Neural cell (in vitro differentiated cells): ENCODE measurements at regions not wholly inside any gene's neighbourhood (a gene's known extent, or its start where the extent isn't known, plus 50 kb on each side); places are given as distances from the start of the nearest gene placed in this dataset.

Source experiments
- H2AFZ ChIP-seq: fragments of 200-600, 300-800 bp; sonication (generic), shearing (Covaris generic); 2 replicates; pipeline ENCODE4 v1.6.0; 2014; ENCODE audit warnings: low read depth, mild to moderate bottlenecking, antibody characterized with exemption, low read length, moderate library complexity
- H3F3A ChIP-seq: fragments of 200-600 bp; shearing (Covaris generic); 2 replicates; pipeline ENCODE4 v1.6.1; 2016; ENCODE audit warnings: mild to moderate bottlenecking, moderate library complexity, mixed read lengths, antibody characterized with exemption, low read length; ENCODE audit not compliant: insufficient read depth, poor library complexity, severe bottlenecking
- H3K27ac ChIP-seq: fragments of 200-600, 300-800 bp; sonication (generic), shearing (Covaris generic); 2 replicates; pipeline ENCODE4 v1.5.1; 2014; ENCODE audit warnings: mild to moderate bottlenecking, low read length, moderate library complexity
- H3K27me3 ChIP-seq: fragments of 300-800, 200-600 bp; sonication (generic), shearing (Covaris generic); 2 replicates; pipeline ENCODE4 v1.6.0; 2014; ENCODE audit warnings: mild to moderate bottlenecking, low read depth, low read length, moderate library complexity; ENCODE audit not compliant: insufficient read depth
- H3K36me3 ChIP-seq: fragments of 300-800, 200-600 bp; sonication (generic), shearing (Covaris generic); 2 replicates; pipeline ENCODE4 v1.5.1; 2014; ENCODE audit warnings: mild to moderate bottlenecking, antibody characterized with exemption, low read length, moderate library complexity; ENCODE audit not compliant: insufficient read depth
- H3K4me2 ChIP-seq: fragments of 300-800, 200-600 bp; sonication (generic), shearing (Covaris generic); 2 replicates; pipeline ENCODE4 v1.6.0; 2014; ENCODE audit warnings: mild to moderate bottlenecking, low read length
- H3K4me3 ChIP-seq: fragments of 300-800, 200-600 bp; sonication (generic), shearing (Covaris generic); 2 replicates; pipeline ENCODE4 v1.5.1; 2014; ENCODE audit warnings: mild to moderate bottlenecking, low read length, moderate library complexity
- H3K79me2 ChIP-seq: fragments of 200-600 bp; shearing (Covaris generic); replicated peaks from 2 replicates; pipeline ENCODE4 v1.6.0; 2014; ENCODE audit warnings: mild to moderate bottlenecking, low read length, moderate library complexity; ENCODE audit not compliant: insufficient read depth
- H3K9ac ChIP-seq: fragments of 300-800, 200-600 bp; sonication (generic), shearing (Covaris generic); 2 replicates; pipeline ENCODE4 v1.6.1; 2016; ENCODE audit warnings: mild to moderate bottlenecking, low read length, mixed read lengths
- H3K9me2 ChIP-seq: fragments of 200-600 bp; shearing (Covaris generic); 2 replicates; pipeline ENCODE4 v1.6.1; 2016; ENCODE audit warnings: mild to moderate bottlenecking, low read length, mixed read lengths; ENCODE audit not compliant: insufficient read depth
- H3K9me3 ChIP-seq: fragments of 200-600, 300-800 bp; sonication (generic), shearing (Covaris generic); 2 replicates; pipeline ENCODE4 v1.6.1; 2016; ENCODE audit warnings: mild to moderate bottlenecking, mixed run types, low read length, moderate library complexity, mixed read lengths
- H4K20me1 ChIP-seq: fragments of 200-600 bp; shearing (Covaris generic); 2 replicates; pipeline ENCODE4 v1.6.1; 2016; ENCODE audit warnings: mild to moderate bottlenecking, mixed run types; ENCODE audit not compliant: insufficient read depth
- EP300 ChIP-seq: fragments of 450-650 bp; conservative IDR thresholded peaks from 2 replicates; pipeline ENCODE4 v1.6.1; 2014; ENCODE audit warnings: antibody characterized with exemption, mild to moderate bottlenecking, moderate library complexity; ENCODE audit not compliant: poor library complexity, severe bottlenecking
- EZH2 ChIP-seq: fragments of 200-600, 300-800 bp; shearing (Covaris generic), sonication (generic); IDR thresholded peaks from 2 replicates; pipeline ENCODE4 v1.6.1; 2014; ENCODE audit warnings: antibody characterized with exemption, low read length, borderline replicate concordance, mild to moderate bottlenecking; ENCODE audit not compliant: insufficient read depth, poor library complexity, severe bottlenecking
- MXI1 ChIP-seq: fragments of 450-650 bp; conservative IDR thresholded peaks from 2 replicates; pipeline ENCODE4 v1.6.1; 2014; ENCODE audit warnings: antibody characterized with exemption, mild to moderate bottlenecking; ENCODE audit not compliant: poor library complexity, severe bottlenecking
- POLR2AphosphoS5 ChIP-seq: IDR thresholded peaks from 2 replicates; pipeline ENCODE4 v1.6.1; 2012
- RAD21 ChIP-seq: fragments of 450-650 bp; conservative IDR thresholded peaks from 2 replicates; pipeline ENCODE4 v1.6.1; 2014; ENCODE audit warnings: antibody characterized with exemption, mild to moderate bottlenecking, moderate library complexity
- REST ChIP-seq: IDR thresholded peaks from 2 replicates; pipeline ENCODE4 v1.6.1; 2012; ENCODE audit warnings: borderline replicate concordance
- SMC3 ChIP-seq: fragments of 450-650 bp; conservative IDR thresholded peaks from 2 replicates; pipeline ENCODE4 v1.6.1; 2014; ENCODE audit warnings: antibody characterized with exemption, mild to moderate bottlenecking, moderate library complexity; ENCODE audit not compliant: poor library complexity
- TAF1 ChIP-seq: IDR thresholded peaks from 2 replicates; pipeline ENCODE4 v1.6.1; 2012; ENCODE audit warnings: low read depth
- TF ChIP-seq, protein P1 (sequence below): fragments of 450-650 bp; IDR thresholded peaks from 2 replicates; pipeline ENCODE4 v1.5.1; 2014; ENCODE audit warnings: antibody characterized with exemption, mild to moderate bottlenecking, moderate library complexity; ENCODE audit not compliant: poor library complexity, severe bottlenecking

GRCh38 chr14:38496092-38496491, 240.2 kb upstream of the CLEC14A start:
- H3K9me3 ChIP-seq: no peaks in the 10 kb centered on the region
- H3K4me2 ChIP-seq: no peak overlapping the region
- H3K9ac ChIP-seq: no peak overlapping the region
- TF ChIP-seq EZH2: no peak
- TF ChIP-seq MXI1: no peak
- H3K4me3 ChIP-seq: no peak overlapping the region
- H4K20me1 ChIP-seq: no peaks in the 10 kb centered on the region
- H3K79me2 ChIP-seq: no peaks in the 10 kb centered on the region
- no peak overlapping the region for H3K27ac ChIP-seq
- H3F3A ChIP-seq: no peaks in the 10 kb centered on the region
- no peaks in the 10 kb centered on the region for H3K36me3 ChIP-seq
- no peak overlapping the region for H2AFZ ChIP-seq
- H3K27me3 ChIP-seq: no peaks in the 10 kb centered on the region
- H3K9me2 ChIP-seq: no peaks in the 10 kb centered on the region

DNA sequence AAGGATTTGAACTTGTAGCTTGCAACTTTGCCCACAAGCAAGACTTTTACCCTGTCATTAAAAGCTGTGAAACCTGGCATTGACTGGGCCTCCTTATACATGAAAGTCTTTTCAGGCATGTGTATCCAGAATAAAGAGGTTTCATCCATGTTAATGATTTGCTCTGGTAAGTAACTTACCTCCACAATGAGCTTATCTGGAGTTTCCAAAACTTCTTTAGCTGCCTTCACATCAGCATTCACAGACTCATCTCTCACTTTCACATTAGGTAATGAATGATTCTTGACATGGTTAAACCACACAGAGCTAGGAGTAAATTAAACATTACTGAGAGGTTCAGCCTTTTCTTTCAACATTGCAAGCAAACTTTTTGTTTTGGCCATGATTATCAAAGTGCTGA, 234.4 kb upstream of the CLEC14A start:
- no peaks in the 10 kb centered on the region for H3K9me3 ChIP-seq
- no peaks in the 10 kb centered on the region for H3F3A ChIP-seq
- no peaks in the 10 kb centered on the region for H4K20me1 ChIP-seq
- TF ChIP-seq, protein P1, sequence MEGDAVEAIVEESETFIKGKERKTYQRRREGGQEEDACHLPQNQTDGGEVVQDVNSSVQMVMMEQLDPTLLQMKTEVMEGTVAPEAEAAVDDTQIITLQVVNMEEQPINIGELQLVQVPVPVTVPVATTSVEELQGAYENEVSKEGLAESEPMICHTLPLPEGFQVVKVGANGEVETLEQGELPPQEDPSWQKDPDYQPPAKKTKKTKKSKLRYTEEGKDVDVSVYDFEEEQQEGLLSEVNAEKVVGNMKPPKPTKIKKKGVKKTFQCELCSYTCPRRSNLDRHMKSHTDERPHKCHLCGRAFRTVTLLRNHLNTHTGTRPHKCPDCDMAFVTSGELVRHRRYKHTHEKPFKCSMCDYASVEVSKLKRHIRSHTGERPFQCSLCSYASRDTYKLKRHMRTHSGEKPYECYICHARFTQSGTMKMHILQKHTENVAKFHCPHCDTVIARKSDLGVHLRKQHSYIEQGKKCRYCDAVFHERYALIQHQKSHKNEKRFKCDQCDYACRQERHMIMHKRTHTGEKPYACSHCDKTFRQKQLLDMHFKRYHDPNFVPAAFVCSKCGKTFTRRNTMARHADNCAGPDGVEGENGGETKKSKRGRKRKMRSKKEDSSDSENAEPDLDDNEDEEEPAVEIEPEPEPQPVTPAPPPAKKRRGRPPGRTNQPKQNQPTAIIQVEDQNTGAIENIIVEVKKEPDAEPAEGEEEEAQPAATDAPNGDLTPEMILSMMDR: no peak
- TF ChIP-seq SMC3: no peak
- TF ChIP-seq TAF1: no peak
- TF ChIP-seq EP300: no peak
- TF ChIP-seq MXI1: no peak
- TF ChIP-seq POLR2AphosphoS5: no peak
- TF ChIP-seq REST: no peak
- no peak for TF ChIP-seq EZH2
- TF ChIP-seq RAD21: no peak
- H3K36me3 ChIP-seq: no peaks in the 10 kb centered on the region
- no peaks in the 10 kb centered on the region for H3K27me3 ChIP-seq
- H3K4me2 ChIP-seq: no peak overlapping the region
- H2AFZ ChIP-seq: no peak overlapping the region
- H3K9me2 ChIP-seq: no peaks in the 10 kb centered on the region
- H3K27ac ChIP-seq: no peak overlapping the region
- no peak overlapping the region for H3K9ac ChIP-seq
- H3K4me3 ChIP-seq: no peak overlapping the region
- H3K79me2 ChIP-seq: no peaks in the 10 kb centered on the region

- H3K4me3 ChIP-seq: no peak overlapping the region
- H3K36me3 ChIP-seq: no peaks in the 10 kb centered on the region
- H3K9ac ChIP-seq: no peak overlapping the region
- H3K79me2 ChIP-seq: no peaks in the 10 kb centered on the region
- H3K9me2 ChIP-seq: no peaks in the 10 kb centered on the region
- H2AFZ ChIP-seq: no peak overlapping the region
- H3K4me2 ChIP-seq: no peak overlapping the region
- no peak for TF ChIP-seq EZH2
- TF ChIP-seq SMC3: no peak
- TF ChIP-seq POLR2AphosphoS5: no peak
- TF ChIP-seq MXI1: no peak
- TF ChIP-seq, protein P1: no peak
- no peak for TF ChIP-seq RAD21
- TF ChIP-seq TAF1: no peak
- TF ChIP-seq EP300: no peak
- TF ChIP-seq REST: no peak
- H3F3A ChIP-seq: no peaks in the 10 kb centered on the region
- H3K9me3 ChIP-seq: no peaks in the 10 kb centered on the region
- H4K20me1 ChIP-seq: no peaks in the 10 kb centered on the region
- no peak overlapping the region for H3K27ac ChIP-seq
- no peaks in the 10 kb centered on the region for H3K27me3 ChIP-seq
Measured at GRCh38 chr14:38485026-38485425, 229.1 kb upstream of the CLEC14A start.
